ENCODE measurements at regions not wholly inside any gene's neighbourhood (a gene's known extent, or its start where the extent isn't known, plus 50 kb on each side); places are given as distances from the start of the nearest gene placed in this dataset.

- Mint-ChIP-seq H3K9me3 (no peaks in the 10 kb centered on the region), H3K36me3 (ENCODE audit: low read depth) (no peaks in the 10 kb centered on the region), H3K4me1 (no peaks in the 10 kb centered on the region), H3K27ac (no peak overlapping the region), H3K4me3 (no peak overlapping the region), H3K27me3 (ENCODE audit: insufficient read depth) (peaks cover 4% of the 10 kb centered on the region)
- H3K36me3 ChIP-seq (ENCODE audit: control insufficient read depth, insufficient read depth, low read length): no peaks in the 10 kb centered on the region
- no peaks in the 10 kb centered on the region for H3K27me3 ChIP-seq (ENCODE audit: control insufficient read depth, insufficient read depth, low read length, poor library complexity, severe bottlenecking)
- no peaks in the 10 kb centered on the region for H3K4me1 ChIP-seq (ENCODE audit: control insufficient read depth, insufficient read depth, low read length)
- no peak overlapping the region for H3K27ac ChIP-seq (ENCODE audit: low read depth, low read length)
- no peak for TF ChIP-seq CTCF (conservative IDR thresholded peaks at IDR 0.05)
- 90 to 100% methylated on average over 1 of the region's 1 CpG for WGBS, 2 experiments (ENCODE audit: insufficient coverage in 1 of 2, insufficient read length in 1 of 2)
- no peak overlapping the region for H3K9ac ChIP-seq (ENCODE audit: extremely low read depth, low read length, poor library complexity, severe bottlenecking)
- no peak overlapping the region for H3K4me3 ChIP-seq (ENCODE audit: low read length)
- H3K9me3 ChIP-seq (ENCODE audit: control insufficient read depth, low read length): no peaks in the 10 kb centered on the region
- no peak for DNase-seq
These were observed 66.7 kb upstream of the MYEOV start for GRCh38 chr11:69227271-69227670.

DNA sequence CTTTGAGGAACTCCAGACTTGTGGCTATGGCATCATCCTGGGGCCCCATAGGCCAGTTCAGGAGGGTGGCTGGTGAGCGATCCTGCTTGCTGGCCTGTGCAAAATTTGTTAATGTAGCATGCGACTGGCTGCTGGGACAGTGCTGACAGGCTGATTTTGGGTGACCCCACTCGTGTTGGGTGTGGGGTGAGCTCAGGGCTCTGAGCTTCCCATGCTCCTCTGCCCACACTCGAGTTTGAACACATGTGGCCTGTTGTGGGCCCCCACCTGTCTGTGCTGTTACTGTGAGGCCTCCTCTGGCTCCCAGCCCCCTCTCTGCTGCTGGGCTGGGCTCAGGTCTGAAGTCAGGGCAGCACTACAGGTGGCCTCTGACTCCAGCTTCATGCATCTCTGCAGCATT, 64.4 kb upstream of the MYEOV start:
- H3K9me3 Mint-ChIP-seq: no peaks in the 10 kb centered on the region
- peaks cover 4% of the 10 kb centered on the region for H3K27me3 Mint-ChIP-seq (ENCODE audit: insufficient read depth)
- WGBS, 2 experiments (ENCODE audit: insufficient coverage in 1 of 2, insufficient read length in 1 of 2): 89 to 100% methylated on average over 2 to 4 of the region's 4 CpGs

GRCh38 chr11:69230856-69231425, 63.0 kb upstream of the MYEOV start:
- H3K4me3 ChIP-seq (ENCODE audit: low read length): no peak overlapping the region
- Mint-ChIP-seq H3K9me3 (no peaks in the 10 kb centered on the region), H3K36me3 (ENCODE audit: low read depth) (no peaks in the 10 kb centered on the region), H3K27me3 (ENCODE audit: insufficient read depth) (peaks cover 4% of the 10 kb centered on the region), H3K4me1 (no peaks in the 10 kb centered on the region), H3K27ac (no peak overlapping the region), H3K4me3 (no peak overlapping the region)
- WGBS, 2 experiments (ENCODE audit: insufficient coverage in 1 of 2, insufficient read length in 1 of 2): 90 to 94% methylated on average over 8 to 9 of the region's 9 CpGs
- TF ChIP-seq CTCF (conservative IDR thresholded peaks at IDR 0.05): no peak
- peak; percentile 26 for DNase-seq
- no peaks in the 10 kb centered on the region for H3K9me3 ChIP-seq (ENCODE audit: control insufficient read depth, low read length)
- H3K27me3 ChIP-seq (ENCODE audit: control insufficient read depth, insufficient read depth, low read length, poor library complexity, severe bottlenecking): no peaks in the 10 kb centered on the region
- H3K4me1 ChIP-seq (ENCODE audit: control insufficient read depth, insufficient read depth, low read length): no peaks in the 10 kb centered on the region
- H3K27ac ChIP-seq (ENCODE audit: low read depth, low read length): no peak overlapping the region
- H3K36me3 ChIP-seq (ENCODE audit: control insufficient read depth, insufficient read depth, low read length): no peaks in the 10 kb centered on the region
- no peak overlapping the region for H3K9ac ChIP-seq (ENCODE audit: extremely low read depth, low read length, poor library complexity, severe bottlenecking)

More for the DNA sequence above, 64.4 kb upstream of the MYEOV start:
- no peaks in the 10 kb centered on the region for H3K36me3 ChIP-seq (ENCODE audit: control insufficient read depth, insufficient read depth, low read length)
- no peaks in the 10 kb centered on the region for H3K9me3 ChIP-seq (ENCODE audit: control insufficient read depth, low read length)
- H3K9ac ChIP-seq (ENCODE audit: extremely low read depth, low read length, poor library complexity, severe bottlenecking): no peak overlapping the region
- Mint-ChIP-seq H3K27ac (no peak overlapping the region), H3K4me3 (no peak overlapping the region), H3K4me1 (no peaks in the 10 kb centered on the region), H3K36me3 (ENCODE audit: low read depth) (no peaks in the 10 kb centered on the region)
- no peaks in the 10 kb centered on the region for H3K27me3 ChIP-seq (ENCODE audit: control insufficient read depth, insufficient read depth, low read length, poor library complexity, severe bottlenecking)
- H3K27ac ChIP-seq (ENCODE audit: low read depth, low read length): no peak overlapping the region
- no peaks in the 10 kb centered on the region for H3K4me1 ChIP-seq (ENCODE audit: control insufficient read depth, insufficient read depth, low read length)
- H3K4me3 ChIP-seq (ENCODE audit: low read length): no peak overlapping the region
- TF ChIP-seq CTCF (conservative IDR thresholded peaks at IDR 0.05): no peak
- DNase-seq: peak; percentile 21

Measured in endodermal cell (in vitro differentiated cells).